Adrenal gland (tissue), 9 donors: ENCODE measurements at regions not wholly inside any gene's neighbourhood (a gene's known extent, or its start where the extent isn't known, plus 50 kb on each side); places are given as distances from the start of the nearest gene placed in this dataset.

Experiments
- DNase-seq, 7 donors: peaks; one replicate each; pipeline ENCODE4 v3.0.0-alpha.2; 2019 to 2020
- H3K27ac ChIP-seq, 5 donors: fragments of 200-600 bp; sonication (generic) in 4 of 5; 1 replicate in 3 of 5; 2 replicates in 2 of 5; pipeline versions ENCODE4 v1.5.1 to v1.8.0; 2016 to 2020; ENCODE audit warnings: mild to moderate bottlenecking in 1 of 5
- H3K27me3 ChIP-seq: fragments of 200-600 bp; 2 replicates; pipeline ENCODE4 v1.8.0; 2021
- H3K36me3 ChIP-seq, 2 donors: fragments of 200-600 bp; replicated peaks in 1 of 2; 1 replicate in 1 of 2; 2 replicates in 1 of 2; pipeline versions ENCODE4 v1.5.1 to v1.8.0; 2018 to 2022
- H3K4me1 ChIP-seq, 2 donors: fragments of 200-600 bp; replicated peaks in 1 of 2; 1 replicate in 1 of 2; 2 replicates in 1 of 2; pipeline versions ENCODE4 v1.5.1 to v1.8.0; 2018 to 2021
- H3K4me3 ChIP-seq, 4 donors: fragments of 200-600 bp; sonication (generic) in 3 of 4; one replicate each; pipeline ENCODE4 v1.5.1; 2016 to 2018
- H3K9me3 ChIP-seq, 3 donors: fragments of 200-600 bp; sonication (generic) in 1 of 3; replicated peaks in 1 of 3; 1 replicate in 2 of 3; 2 replicates in 1 of 3; pipeline versions ENCODE4 v1.5.1 to v1.8.0; 2016 to 2021
- POLR2A ChIP-seq, 2 donors: fragments of 450-650 bp; IDR thresholded peaks; one replicate each; pipeline ENCODE4 v1.6.1; 2017; ENCODE audit warnings: antibody characterized with exemption in 2 of 2, mild to moderate bottlenecking in 2 of 2, moderate library complexity in 1 of 2
- WGBS, 4 donors: extraction: QIAGEN DNeasy Blood & Tissue Kit in 2 of 4; methylation state at CpG; one replicate each; pipeline versions ENCODE4 v1.1.5 to v1.1.7; 2013 to 2017; 5-methylcytosine and 5-hydroxymethylcytosine counted together
- intact Hi-C, 2 donors: fragments of 100-400 bp; cut with DNase I; formaldehyde crosslinking; loops; one replicate each; pipeline versions ENCODE4 v1.14.1 to v1.15.0; 2022 to 2023
- TF ChIP-seq, protein P1 (sequence below), 6 experiments: fragments of 450-650 bp in 4 of 6; fragments of 200-600 bp in 2 of 6; sonication (generic) in 1 of 6; IDR thresholded peaks; 1 replicate in 5 of 6; 2 replicates in 1 of 6; pipeline versions ENCODE4 v1.5.1 to v1.8.0; 2016 to 2021; ENCODE audit warnings: antibody characterized with exemption in 6 of 6, mild to moderate bottlenecking in 2 of 6, moderate library complexity in 1 of 6
- donor health status: healthy with polysubstance abuse.
- donor health status: Bipolar disorder and iron deficiency.
- donor health status: DM: yes; HTN: yes; CAD: no.
- donor health status: DM: no; HTN: no; CAD: no.
- donor health status: DM: no; HTN: no; CAD: no.

DNA sequence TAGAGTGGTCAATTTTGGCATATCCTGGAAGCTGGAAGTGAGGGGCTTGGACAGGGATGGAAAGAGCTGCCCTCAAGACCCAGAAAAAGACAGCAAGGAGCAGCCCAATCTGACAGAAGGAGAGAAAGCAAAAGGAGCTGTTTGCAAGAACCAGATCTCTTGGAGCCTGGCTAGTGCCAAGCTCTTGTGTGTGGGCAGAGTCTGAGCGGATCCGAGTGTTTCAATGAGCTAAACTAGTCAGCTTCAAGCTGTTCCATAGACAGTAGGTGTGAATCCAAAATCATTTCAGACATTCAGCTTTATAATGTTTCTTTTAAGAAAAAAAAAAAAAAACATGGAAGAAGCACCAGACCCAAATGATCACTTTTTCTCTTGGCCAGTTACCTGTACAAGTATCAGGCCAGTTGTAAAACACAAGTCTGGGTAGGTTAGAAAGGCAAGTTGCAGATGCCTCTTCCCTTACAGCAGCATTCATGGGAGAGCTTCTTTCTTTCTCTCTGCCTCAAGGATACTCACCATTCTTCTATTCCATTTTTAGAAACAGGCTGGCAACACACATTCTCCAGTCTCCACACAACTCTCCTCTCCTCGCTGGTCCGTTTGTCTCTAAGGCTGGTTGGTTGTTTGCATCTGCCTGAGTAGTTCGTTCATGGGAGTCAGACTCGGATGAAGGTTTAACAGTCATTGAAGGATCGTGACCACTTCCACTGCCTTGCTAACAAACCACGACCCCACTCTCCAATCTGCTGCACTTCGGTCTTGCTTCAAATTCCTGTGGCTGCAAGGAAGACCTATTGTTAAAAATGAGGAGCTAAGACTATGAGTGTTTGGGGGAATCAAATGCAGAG, 105.2 kb upstream of the GATB start:
- Histone ChIP-seq H3K36me3 (no peaks in the 10 kb centered on the region), H3K27ac (no peak overlapping the region), H3K4me1 (no peaks in the 10 kb centered on the region), H3K9me3 (no peaks in the 10 kb centered on the region), H3K4me3 (no peak overlapping the region), H3K27me3 (no peaks in the 10 kb centered on the region)
- WGBS, 4 donors = 68 to 78% (median 69%) methylated on average over 9 of the region's 9 CpGs
- no peak for DNase-seq
- TF ChIP-seq, protein P1, sequence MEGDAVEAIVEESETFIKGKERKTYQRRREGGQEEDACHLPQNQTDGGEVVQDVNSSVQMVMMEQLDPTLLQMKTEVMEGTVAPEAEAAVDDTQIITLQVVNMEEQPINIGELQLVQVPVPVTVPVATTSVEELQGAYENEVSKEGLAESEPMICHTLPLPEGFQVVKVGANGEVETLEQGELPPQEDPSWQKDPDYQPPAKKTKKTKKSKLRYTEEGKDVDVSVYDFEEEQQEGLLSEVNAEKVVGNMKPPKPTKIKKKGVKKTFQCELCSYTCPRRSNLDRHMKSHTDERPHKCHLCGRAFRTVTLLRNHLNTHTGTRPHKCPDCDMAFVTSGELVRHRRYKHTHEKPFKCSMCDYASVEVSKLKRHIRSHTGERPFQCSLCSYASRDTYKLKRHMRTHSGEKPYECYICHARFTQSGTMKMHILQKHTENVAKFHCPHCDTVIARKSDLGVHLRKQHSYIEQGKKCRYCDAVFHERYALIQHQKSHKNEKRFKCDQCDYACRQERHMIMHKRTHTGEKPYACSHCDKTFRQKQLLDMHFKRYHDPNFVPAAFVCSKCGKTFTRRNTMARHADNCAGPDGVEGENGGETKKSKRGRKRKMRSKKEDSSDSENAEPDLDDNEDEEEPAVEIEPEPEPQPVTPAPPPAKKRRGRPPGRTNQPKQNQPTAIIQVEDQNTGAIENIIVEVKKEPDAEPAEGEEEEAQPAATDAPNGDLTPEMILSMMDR (IDR thresholded peaks at IDR 0.05) = no peak
- TF ChIP-seq POLR2A (IDR thresholded peaks at IDR 0.05) = no peak
- intact Hi-C loops = no loop called here

DNA sequence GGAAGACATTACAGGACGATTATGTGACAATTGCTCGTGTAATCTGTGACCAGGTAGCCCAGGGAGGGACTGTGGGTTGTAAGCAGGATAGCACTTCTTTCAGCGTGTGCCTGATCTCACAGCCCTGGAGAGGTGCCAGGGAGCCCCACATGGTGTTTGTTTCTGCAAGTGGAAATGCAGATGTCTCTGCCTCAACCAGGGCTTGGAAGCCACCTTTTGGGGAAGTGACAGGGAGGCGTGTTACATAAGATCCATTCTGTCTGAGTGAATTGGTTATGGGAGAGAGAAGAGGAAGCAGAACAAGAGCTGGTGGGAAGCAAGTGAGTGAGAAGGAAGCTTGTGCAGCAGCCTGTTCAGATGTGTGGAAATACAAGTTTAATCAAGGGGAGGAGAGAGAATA, 104.5 kb upstream of the GATB start:
- peak; percentile 45 to 80 (median 64) for DNase-seq
- no peak overlapping the region for H3K27ac ChIP-seq
- TF ChIP-seq, protein P1 (IDR thresholded peaks at IDR 0.05) = no peak
- TF ChIP-seq POLR2A (IDR thresholded peaks at IDR 0.05) = no peak
- no peaks in the 10 kb centered on the region for H3K4me1 ChIP-seq
- H3K27me3 ChIP-seq = no peaks in the 10 kb centered on the region
- 31 to 52% (median 41%) methylated on average over 4 of the region's 4 CpGs for WGBS, 4 donors
- intact Hi-C loops = no loop called here
- H3K36me3 ChIP-seq = no peaks in the 10 kb centered on the region
- no peaks in the 10 kb centered on the region for H3K9me3 ChIP-seq
- H3K4me3 ChIP-seq = no peak overlapping the region

DNA sequence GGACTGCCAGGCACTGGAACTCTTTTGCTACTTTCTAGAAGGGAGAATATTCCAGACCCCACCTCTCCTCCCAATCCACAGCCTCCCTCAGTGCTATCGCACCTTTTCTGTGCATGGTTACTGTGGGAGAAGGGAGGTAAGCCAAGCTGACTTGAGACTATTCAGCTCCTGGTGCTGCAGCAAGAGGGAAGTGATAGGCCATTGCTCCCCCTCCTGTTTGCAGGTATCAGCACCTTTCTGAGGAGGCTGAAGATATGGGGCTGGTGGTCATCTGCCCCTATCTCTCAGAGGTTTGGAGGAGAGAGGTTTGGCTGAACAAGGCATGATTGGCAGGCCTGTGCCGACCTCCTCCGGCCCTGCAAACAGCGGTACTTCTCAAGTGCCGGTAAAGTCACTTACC, 103.3 kb upstream of the GATB start:
- Histone ChIP-seq H3K27ac (no peak overlapping the region), H3K4me1 (no peaks in the 10 kb centered on the region), H3K9me3 (no peaks in the 10 kb centered on the region), H3K36me3 (no peaks in the 10 kb centered on the region), H3K4me3 (no peak overlapping the region), H3K27me3 (no peaks in the 10 kb centered on the region)
- intact Hi-C loops = no loop called here
- TF ChIP-seq, protein P1 (IDR thresholded peaks at IDR 0.05) = no peak
- no peak for TF ChIP-seq POLR2A (IDR thresholded peaks at IDR 0.05)
- WGBS, 4 donors = 75 to 91% (median 83%) methylated on average over 5 of the region's 5 CpGs
- no peak for DNase-seq

DNA sequence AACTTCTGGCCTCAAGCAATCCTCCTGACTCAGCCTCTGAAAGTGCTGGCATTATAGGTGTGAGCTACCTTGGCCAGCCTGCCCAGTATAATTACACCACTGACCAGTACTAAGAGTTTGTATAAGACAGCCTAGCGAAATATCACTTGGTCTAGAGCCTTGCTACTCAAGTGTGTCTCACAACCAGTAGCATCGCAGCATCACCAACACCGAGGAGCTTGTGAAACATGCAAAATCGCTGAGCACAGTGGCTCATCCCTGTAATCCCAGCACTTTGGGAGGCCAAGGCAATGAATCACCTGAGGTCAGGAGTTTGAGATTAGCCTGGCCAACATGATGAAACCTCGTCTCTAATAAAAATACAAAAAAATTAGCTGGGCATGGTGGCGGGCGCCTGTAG, 102.0 kb upstream of the GATB start:
- Histone ChIP-seq H3K4me1 (no peaks in the 10 kb centered on the region), H3K4me3 (no peak overlapping the region), H3K36me3 (no peaks in the 10 kb centered on the region), H3K27me3 (no peaks in the 10 kb centered on the region), H3K27ac (no peak overlapping the region), H3K9me3 (no peaks in the 10 kb centered on the region)
- WGBS, 4 donors = 51 to 76% (median 71%) methylated on average over 6 to 7 of the region's 7 CpGs
- TF ChIP-seq, protein P1 (IDR thresholded peaks at IDR 0.05) = no peak
- TF ChIP-seq POLR2A (IDR thresholded peaks at IDR 0.05) = no peak
- intact Hi-C loops = no loop called here
- no peak for DNase-seq
